ENCODE measurements at regions not wholly inside any gene's neighbourhood (a gene's known extent, or its start where the extent isn't known, plus 50 kb on each side); places are given as distances from the start of the nearest gene placed in this dataset.

GRCh38 chr9:103928442-103928841, 165.7 kb upstream of the SMC2 start:
- no peak for DNase-seq (ENCODE audit: low read depth)

DNA sequence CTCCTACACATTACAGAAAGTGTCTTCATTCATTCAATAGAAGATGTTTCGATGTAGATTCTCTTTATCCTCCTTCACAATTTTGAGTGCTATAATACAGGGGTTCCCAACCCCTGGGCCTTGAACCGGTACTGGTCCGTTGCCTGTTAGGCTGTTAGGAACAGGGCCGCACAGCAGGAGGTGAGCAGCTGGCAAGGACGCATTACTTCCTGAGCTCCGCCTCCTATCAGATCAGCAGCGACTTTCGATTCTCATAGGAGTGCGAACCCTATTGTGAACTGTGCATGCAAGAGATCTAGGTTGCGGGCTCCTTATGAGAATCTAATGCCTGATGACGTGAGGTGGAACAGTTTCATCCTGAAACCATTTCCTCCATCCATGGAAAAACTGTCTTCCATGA, 153.0 kb upstream of the SMC2 start:
- DNase-seq (ENCODE audit: low read depth) = no peak

DNA sequence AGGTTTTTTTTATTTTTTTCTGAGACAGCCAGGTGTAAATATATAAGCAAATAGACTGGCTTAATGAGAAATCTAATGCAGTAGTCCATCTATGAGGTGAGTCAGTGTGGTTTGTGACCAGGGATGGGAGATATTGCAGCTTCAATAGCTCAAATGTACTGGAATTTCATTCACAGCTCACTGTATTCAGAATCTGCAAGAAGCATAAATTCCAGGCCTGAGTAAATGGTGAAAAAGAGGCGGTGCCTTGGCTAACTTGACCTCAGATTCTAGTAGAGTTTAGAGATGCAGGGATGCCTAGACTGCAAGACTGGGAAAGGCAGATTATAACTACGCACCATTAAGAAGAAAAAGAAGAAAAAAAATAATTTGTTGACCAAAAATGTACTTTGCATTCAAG, 151.9 kb upstream of the SMC2 start:
- no peak for DNase-seq (ENCODE audit: low read depth)

- DNase-seq (ENCODE audit: low read depth) = no peak
These were observed 151.5 kb upstream of the SMC2 start for GRCh38 chr9:103942651-103943050.

GRCh38 chr9:103949096-103949495, 145.0 kb upstream of the SMC2 start:
- no peak for DNase-seq (ENCODE audit: low read depth)

GRCh38 chr9:103977163-103977562, 116.9 kb upstream of the SMC2 start:
- DNase-seq (ENCODE audit: low read depth) = no peak

GRCh38 chr9:103978396-103978795, 115.7 kb upstream of the SMC2 start:
- no peak for DNase-seq (ENCODE audit: low read depth)

- no peak for DNase-seq (ENCODE audit: low read depth)
These were observed 112.2 kb upstream of the SMC2 start for GRCh38 chr9:103981912-103982311.

- no peak for DNase-seq (ENCODE audit: low read depth)
These were observed 109.0 kb upstream of the SMC2 start for GRCh38 chr9:103985077-103985476.

DNA sequence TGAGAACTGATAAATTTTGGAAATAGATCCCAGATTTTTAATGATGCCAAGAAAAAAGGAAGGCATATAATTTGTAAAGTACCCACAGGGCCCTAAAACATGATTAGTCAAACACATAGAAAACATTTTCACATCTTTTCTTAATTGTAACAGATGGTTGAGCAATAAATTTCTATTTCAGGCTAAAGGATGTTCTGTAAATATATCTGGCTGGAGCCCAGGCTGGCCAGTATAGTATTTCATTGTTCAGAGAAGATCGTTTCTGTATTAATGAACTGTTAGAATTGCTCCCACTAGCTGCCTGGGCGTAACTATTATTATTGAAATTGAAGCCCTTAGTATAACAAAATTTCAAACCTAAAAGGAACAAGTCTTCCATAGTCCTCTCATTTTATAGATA, 105.3 kb upstream of the SMC2 start:
- DNase-seq (ENCODE audit: low read depth) = no peak

DNA sequence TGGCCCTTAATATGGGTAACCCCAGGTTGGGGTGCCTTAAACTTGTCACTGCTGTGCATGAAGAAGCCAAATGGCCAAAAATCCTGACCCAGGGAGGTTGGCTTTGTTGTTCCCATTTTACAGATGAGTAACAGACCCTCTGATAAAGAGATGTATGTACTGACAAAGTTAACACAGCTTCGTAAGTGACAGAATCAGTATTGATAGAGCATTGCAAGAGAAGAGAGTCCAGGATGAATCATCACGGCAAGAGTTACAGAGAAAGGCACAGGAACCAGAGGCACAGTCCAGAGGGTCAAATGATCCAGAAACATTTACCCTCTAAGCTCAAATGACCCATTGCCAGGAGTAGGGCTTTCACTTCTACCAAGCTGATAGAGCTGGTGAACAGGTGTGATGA, 103.8 kb upstream of the SMC2 start:
- no peak for DNase-seq (ENCODE audit: low read depth)

DNA sequence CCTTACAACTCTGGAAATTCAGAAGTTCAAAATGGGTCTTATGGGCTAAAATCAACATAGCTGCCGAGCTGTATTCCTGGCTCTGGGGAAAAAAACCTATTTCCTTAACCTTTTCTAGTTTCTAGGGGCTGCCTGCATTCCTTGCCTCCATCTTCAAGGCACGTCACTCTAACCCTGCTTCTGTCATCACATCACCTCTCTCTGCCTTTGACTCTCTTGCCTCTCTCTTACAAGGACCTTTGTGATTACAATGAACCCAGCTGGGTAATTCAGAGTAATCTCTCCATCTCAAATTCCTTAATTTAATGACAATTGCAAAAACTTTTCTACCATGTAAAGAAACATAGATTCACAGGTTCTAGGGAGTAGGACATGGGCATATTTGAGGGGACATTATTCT, 103.1 kb upstream of the SMC2 start:
- DNase-seq (ENCODE audit: low read depth) = no peak

DNA sequence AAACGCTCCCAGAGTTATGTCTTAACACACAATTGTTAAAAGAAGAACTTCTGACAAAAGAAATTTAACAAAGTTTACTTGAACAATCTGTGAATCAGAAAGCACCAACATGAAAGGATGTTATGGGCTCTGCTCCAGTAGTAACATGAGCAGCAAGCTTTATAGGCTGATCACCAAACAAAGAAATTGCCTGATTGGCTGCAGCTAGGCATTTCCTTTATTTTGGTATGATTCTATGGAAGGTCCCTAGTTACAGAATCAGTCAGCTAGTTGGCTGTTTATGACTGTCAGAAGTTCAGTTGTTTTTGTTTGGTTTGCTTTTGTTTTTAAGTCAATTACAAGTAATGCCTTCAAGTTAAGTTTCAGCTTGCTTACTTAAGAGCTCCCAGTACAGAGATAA, 102.4 kb upstream of the SMC2 start:
- no peak for DNase-seq (ENCODE audit: low read depth)

GRCh38 chr9:103992938-103993579, 101.0 kb upstream of the SMC2 start:
- no peak for DNase-seq (ENCODE audit: low read depth)

- no peak for DNase-seq (ENCODE audit: low read depth)
These were observed 96.2 kb upstream of the SMC2 start for GRCh38 chr9:103997856-103998370.

GRCh38 chr9:103999375-104000062, 94.6 kb upstream of the SMC2 start:
- no peak for DNase-seq (ENCODE audit: low read depth)

- no peak for DNase-seq (ENCODE audit: low read depth)
These were observed 84.3 kb upstream of the SMC2 start for GRCh38 chr9:104009826-104010225.

DNA sequence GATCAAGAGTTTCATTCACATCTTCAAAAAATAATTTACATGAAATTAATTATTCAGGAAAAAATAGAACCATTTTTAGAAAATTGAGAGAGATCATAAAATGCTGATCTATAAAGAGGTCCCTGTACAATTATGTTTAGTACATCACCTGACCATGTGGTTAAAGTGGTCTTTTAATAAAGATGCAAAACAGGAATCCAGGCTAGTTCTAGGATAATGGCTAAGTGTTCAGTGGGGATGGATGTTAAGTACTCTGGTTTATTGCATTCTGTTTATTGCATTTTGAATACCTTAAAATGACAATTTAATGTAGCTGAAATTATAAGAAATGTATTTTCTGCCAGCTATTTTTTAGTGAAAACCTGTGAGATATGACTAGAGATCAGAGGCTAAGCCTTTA, 72.0 kb upstream of the SMC2 start:
- DNase-seq (ENCODE audit: low read depth) = no peak

- no peak for DNase-seq (ENCODE audit: low read depth)
These were observed 69.0 kb upstream of the SMC2 start for GRCh38 chr9:104025104-104025503.

- no peak for DNase-seq (ENCODE audit: low read depth)
These were observed 68.2 kb upstream of the SMC2 start for GRCh38 chr9:104025945-104026344.

DNA sequence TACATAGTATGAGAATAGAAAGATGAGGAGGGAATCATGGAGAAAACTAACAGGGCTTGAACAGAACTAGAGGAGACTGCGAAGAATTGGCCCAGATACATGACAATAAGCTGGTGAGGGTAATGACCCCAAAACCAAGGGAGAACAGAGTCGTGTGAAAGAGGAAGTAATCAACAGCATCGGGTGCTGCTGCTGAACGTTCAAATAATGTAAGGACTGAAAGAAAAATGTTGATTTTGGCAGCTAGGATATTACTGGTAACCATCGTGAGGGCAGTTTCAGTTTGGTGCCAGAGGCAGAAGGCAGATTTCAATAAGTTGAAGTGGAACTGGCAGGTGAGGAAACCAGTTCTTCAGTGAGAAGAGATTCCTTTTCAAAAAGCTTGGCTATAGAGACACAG, 66.8 kb upstream of the SMC2 start:
- DNase-seq (ENCODE audit: low read depth) = no peak

DNA sequence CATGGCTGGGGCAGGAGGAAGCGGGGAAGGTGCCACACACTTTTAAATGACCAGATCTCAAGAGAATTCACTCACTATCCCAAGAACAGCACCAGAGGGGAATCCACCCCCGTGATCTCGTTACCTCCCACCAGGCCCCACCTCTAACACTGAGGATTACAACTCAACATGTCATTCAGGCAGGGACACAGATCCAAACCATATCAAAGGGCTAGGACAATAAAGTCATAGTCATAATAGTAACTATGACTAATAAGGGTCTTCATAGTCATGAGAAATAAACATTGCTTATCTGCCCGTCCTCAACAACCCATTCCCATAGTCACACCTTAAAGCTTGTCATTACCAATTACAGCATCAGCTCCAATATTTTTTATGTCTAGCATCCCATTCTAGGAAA, 65.3 kb upstream of the SMC2 start:
- DNase-seq (ENCODE audit: low read depth) = no peak
